ENCODE measurements at regions not wholly inside any gene's neighbourhood (a gene's known extent, or its start where the extent isn't known, plus 50 kb on each side); places are given as distances from the start of the nearest gene placed in this dataset.

DNA sequence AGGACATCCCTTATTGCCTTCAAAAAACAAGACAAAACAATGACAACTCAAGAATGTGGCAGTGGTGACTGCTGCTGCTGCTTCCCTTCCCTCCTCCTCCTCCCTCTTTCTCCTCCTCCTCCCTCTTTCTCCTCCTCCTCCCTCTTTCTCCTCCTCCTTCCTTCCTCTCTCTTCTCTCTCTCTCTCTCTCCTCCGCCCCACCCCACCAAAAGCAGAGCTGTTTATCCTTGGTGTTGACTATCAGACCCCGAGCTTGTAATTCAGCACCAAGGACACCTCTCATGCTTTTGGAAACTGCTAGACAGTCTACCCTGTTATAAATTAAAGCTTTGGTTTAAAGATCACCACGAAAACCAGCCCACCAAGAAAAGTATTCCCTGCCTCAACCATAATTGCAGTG is 72.4 kb upstream of the IFNAR2 start:
- DNase-seq = no peak

DNA sequence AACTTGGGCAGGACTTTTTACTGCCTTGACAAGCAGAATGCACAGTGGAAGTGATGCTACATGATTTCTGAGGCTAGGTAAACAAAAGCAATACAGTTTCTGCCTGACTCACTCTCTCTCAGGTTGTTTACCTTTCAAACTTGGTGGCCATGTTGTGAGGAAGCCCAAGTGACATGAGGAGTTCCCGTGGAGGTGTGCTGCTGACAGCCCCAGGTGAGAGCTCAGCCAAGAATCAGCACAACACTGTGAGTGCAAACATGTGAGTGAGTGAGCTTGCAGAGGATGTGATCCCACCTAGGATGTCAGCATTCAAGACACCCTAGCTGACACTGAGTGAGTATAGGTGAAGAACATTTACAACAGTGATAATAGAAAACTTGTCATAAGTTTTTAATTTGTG is 71.1 kb upstream of the IFNAR2 start:
- DNase-seq = no peak

DNA sequence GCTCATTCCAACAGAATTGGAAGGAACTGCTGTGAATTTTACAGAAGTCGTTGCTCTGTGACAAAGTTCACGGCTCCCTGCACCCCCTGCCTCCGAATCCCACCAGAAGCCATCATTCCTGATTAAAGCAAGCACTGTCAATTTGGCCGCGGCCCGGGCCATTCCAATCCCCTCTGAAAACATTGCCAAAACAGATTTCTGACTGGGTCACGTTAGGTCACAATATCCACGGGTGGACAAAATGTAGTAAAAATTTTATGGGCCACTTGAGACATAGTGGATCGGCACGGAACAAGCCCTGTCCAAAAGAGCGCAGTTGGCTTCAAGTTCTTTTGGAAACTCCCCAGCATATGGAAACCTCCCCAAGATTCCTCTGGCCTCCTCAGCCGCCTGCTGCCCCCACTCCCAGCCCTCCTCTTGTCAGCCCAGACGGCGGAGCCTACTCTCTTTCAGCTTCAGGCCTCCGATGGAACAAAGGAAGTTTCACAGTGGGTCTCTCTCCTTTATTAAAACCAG is 67.2 kb upstream of the IFNAR2 start:
- no peak for DNase-seq

DNA sequence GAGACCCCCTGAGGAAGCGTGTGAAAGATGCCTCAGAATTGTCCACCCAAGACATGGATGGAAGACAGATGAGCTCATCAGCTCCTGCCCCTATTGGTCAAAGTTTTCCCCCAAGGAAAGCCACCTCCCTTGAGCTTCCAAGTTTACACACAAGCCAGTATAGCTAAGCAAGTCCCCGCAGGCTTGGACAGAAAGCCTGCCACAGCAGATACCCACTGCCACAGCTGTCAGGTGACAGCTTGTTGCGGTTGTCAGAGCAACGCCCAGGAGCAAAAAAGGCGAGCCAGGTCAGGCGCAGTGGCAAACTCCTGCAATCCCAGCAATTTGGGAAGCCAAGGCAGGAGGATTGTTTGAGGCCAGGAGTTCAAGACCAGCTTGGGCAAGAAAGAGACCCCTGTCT is 60.9 kb upstream of the IFNAR2 start:
- no peak for DNase-seq

DNA sequence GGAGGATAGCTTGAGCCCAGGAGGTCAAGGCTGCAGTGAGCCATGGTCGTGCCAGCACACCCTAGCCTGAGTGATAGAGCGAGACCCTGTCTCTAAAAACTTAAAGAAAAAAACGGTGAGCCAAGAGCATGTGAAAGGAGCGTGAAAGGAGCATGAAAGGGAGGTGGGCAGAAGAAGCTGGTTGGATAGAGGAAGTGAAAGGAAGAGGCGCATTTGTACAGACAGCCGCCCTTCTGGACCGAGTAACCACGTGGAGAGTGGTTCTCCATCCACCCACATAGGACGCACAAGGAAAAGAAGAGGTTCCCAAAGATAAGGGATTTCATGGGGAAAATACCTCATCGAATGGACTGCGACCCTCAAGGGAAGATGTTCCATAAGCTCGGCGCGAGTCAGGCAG is 60.4 kb upstream of the IFNAR2 start:
- DNase-seq = no peak

DNA sequence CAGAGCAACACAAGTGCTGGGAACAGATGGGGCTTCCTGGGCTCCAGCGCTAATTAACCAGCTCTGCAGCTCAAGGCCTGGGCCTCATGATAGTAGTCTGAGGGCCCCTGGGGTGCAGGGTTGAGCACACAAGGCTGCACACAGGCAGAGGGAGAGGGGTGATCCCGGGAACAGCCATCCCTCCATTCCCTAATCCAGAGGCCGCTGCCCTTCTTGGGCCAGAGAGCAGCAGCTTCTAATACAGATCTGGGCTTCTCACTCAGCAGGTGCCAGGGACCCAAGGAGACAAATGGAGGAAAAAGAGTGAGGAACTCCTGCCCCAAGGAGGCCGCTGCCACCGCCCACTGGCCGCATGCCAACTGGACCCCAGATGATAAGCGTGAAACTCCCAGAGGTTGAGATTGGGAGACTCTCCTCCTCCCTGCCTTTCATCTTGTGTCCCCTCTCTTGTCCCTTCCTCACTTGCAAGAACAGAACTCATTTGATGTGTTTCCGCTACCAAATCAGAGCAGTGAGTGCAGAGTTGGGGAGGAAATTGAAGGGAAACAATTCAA is 58.0 kb upstream of the IFNAR2 start:
- no peak for DNase-seq

DNA sequence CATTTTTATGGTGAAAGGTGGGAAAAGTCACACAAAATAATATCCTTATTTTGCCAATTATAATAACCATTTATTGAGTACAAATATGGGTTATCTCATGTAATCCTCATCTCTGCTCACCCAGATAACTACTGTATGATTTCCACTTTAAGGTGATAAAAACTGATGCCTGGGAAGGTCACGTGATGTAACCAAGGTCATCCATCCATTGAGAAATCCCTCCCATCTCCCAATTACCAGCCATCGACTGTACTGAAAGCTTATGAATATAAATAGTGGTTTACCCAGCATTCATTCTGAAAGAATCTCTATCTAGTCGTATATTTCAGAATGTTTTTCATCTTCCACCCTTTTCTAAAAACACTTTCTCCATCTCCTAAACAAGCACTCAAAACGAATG is 55.0 kb upstream of the IFNAR2 start:
- DNase-seq = no peak
